ENCODE measurements at regions not wholly inside any gene's neighbourhood (a gene's known extent, or its start where the extent isn't known, plus 50 kb on each side); places are given as distances from the start of the nearest gene placed in this dataset.
"Not testable (repeated sequence)": the region's sequence is repeated elsewhere in the genome, so short reads cannot be mapped to it uniquely, and the experiment has no call there.

DNA sequence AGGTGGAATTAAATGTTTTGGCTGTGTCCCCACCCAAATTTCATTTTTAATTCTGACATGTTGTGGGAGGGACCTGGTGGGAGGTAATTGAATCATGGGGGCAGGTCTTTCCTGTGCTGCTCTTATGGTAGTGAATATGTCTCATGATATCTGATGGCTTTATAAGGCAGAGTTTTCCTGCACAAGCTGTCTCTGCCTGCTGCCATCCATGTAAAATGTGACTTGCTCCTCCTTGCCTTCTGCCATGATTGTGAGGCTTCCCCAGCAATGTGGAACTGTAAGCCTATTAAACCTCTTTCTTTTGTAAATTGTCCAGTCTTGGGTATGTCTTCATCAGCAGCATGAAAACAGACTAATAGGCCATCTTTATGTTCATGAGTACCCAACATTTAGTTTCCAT, 172.2 kb downstream of the ETV1 start:
- H3K27me3 ChIP-seq (ENCODE audit: control insufficient read depth in 1 of 2, insufficient read depth in 2 of 2, low read length in 2 of 2); H3K9ac ChIP-seq (ENCODE audit: low read length in 2 of 2); H3K4me1 ChIP-seq (ENCODE audit: control insufficient read depth, insufficient read depth, low read length); H3K36me3 ChIP-seq (ENCODE audit: control insufficient read depth in 2 of 2, insufficient read depth in 2 of 2, low read length in 2 of 2); H3K4me3 ChIP-seq (ENCODE audit: low read length in 2 of 2); H3K9me3 ChIP-seq (ENCODE audit: control insufficient read depth in 2 of 2, low read length in 2 of 2); H3K27ac ChIP-seq (ENCODE audit: low read length): not testable (repeated sequence)

- Histone ChIP-seq H3K4me3 (ENCODE audit: low read length in 2 of 2) (no peak overlapping the region), H3K4me1 (ENCODE audit: control insufficient read depth, insufficient read depth, low read length) (no peaks in the 10 kb centered on the region)
Observed at GRCh38 chr7:13821152-13821787, 168.2 kb downstream of the ETV1 start.

GRCh38 chr7:13822678-13823077, 166.8 kb downstream of the ETV1 start:
- Histone ChIP-seq H3K27me3 (ENCODE audit: control insufficient read depth in 1 of 2, insufficient read depth in 2 of 2, low read length in 2 of 2) (no peaks in the 10 kb centered on the region), H3K9ac (ENCODE audit: low read length in 2 of 2) (no peak overlapping the region), H3K4me3 (ENCODE audit: low read length in 2 of 2) (no peak overlapping the region)

More at GRCh38 chr7:13821152-13821787, 168.2 kb downstream of the ETV1 start:
- H3K9ac ChIP-seq (ENCODE audit: low read length in 2 of 2), result no peak overlapping the region
- no peak overlapping the region for H3K27ac ChIP-seq (ENCODE audit: low read length)
- H3K9me3 ChIP-seq (ENCODE audit: control insufficient read depth in 2 of 2, low read length in 2 of 2), result no peaks in the 10 kb centered on the region
- no peaks in the 10 kb centered on the region for H3K36me3 ChIP-seq (ENCODE audit: control insufficient read depth in 2 of 2, insufficient read depth in 2 of 2, low read length in 2 of 2)
- no peaks in the 10 kb centered on the region for H3K27me3 ChIP-seq (ENCODE audit: control insufficient read depth in 1 of 2, insufficient read depth in 2 of 2, low read length in 2 of 2)

DNA sequence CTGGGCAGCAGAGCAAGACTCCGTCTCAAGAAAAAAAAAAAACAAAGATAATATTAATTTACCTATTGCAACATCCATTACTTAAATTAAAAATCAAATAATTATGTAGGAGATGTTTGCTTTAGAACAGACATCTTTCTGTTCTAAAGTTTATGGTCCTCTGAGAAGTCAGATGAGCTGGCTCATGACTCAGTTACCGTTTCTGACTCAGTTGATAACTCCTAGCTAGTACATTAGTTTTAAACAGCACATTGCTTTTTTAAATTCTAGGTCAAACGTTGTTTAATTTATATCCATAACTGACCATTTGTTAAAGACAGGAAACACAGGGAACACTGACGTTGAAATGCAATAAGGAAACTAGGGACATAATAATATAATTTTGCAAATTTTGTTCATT, 162.7 kb downstream of the ETV1 start:
- no peak overlapping the region for H3K9ac ChIP-seq (ENCODE audit: low read length in 2 of 2)
- no peaks in the 10 kb centered on the region for H3K36me3 ChIP-seq (ENCODE audit: control insufficient read depth in 2 of 2, insufficient read depth in 2 of 2, low read length in 2 of 2)
- H3K9me3 ChIP-seq (ENCODE audit: control insufficient read depth in 2 of 2, low read length in 2 of 2), result no peaks in the 10 kb centered on the region
- H3K27me3 ChIP-seq (ENCODE audit: control insufficient read depth in 1 of 2, insufficient read depth in 2 of 2, low read length in 2 of 2), result no peaks in the 10 kb centered on the region
- H3K4me1 ChIP-seq (ENCODE audit: control insufficient read depth, insufficient read depth, low read length), result no peaks in the 10 kb centered on the region
- H3K4me3 ChIP-seq (ENCODE audit: low read length in 2 of 2), result no peak overlapping the region
- H3K27ac ChIP-seq (ENCODE audit: low read length), result no peak overlapping the region

More at GRCh38 chr7:13822678-13823077, 166.8 kb downstream of the ETV1 start:
- Histone ChIP-seq H3K36me3 (ENCODE audit: control insufficient read depth in 2 of 2, insufficient read depth in 2 of 2, low read length in 2 of 2) (no peaks in the 10 kb centered on the region), H3K27ac (ENCODE audit: low read length) (no peak overlapping the region), H3K9me3 (ENCODE audit: control insufficient read depth in 2 of 2, low read length in 2 of 2) (no peaks in the 10 kb centered on the region), H3K4me1 (ENCODE audit: control insufficient read depth, insufficient read depth, low read length) (no peaks in the 10 kb centered on the region)

DNA sequence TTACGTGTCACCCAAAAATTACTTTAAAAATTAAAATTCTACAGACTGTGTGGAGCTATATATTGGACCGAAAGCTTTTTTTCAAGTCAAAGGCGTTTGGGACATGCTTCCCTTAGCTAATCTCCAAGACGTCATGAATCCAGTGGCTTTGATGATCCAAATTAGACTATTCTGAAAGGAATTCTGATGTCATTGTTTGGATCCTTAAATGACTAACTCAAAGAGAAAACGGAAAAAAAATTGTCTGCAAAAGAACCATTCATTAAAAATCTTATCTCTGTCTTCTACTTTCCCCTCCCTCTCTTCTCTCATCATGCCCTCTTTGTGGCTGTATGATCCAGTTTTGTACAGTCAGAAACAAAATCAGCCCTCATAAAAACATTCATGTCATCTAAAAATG, 161.8 kb downstream of the ETV1 start:
- no peak overlapping the region for H3K27ac ChIP-seq (ENCODE audit: low read length)
- H3K27me3 ChIP-seq (ENCODE audit: control insufficient read depth in 1 of 2, insufficient read depth in 2 of 2, low read length in 2 of 2), result no peaks in the 10 kb centered on the region
- no peak overlapping the region for H3K9ac ChIP-seq (ENCODE audit: low read length in 2 of 2)
- no peaks in the 10 kb centered on the region for H3K9me3 ChIP-seq (ENCODE audit: control insufficient read depth in 2 of 2, low read length in 2 of 2)
- no peak overlapping the region for H3K4me3 ChIP-seq (ENCODE audit: low read length in 2 of 2)
- no peaks in the 10 kb centered on the region for H3K4me1 ChIP-seq (ENCODE audit: control insufficient read depth, insufficient read depth, low read length)
- no peaks in the 10 kb centered on the region for H3K36me3 ChIP-seq (ENCODE audit: control insufficient read depth in 2 of 2, insufficient read depth in 2 of 2, low read length in 2 of 2)

- Histone ChIP-seq H3K4me1 (ENCODE audit: control insufficient read depth, insufficient read depth, low read length) (peaks cover 1% of the 10 kb centered on the region), H3K9me3 (ENCODE audit: control insufficient read depth in 2 of 2, low read length in 2 of 2) (no peaks in the 10 kb centered on the region), H3K36me3 (ENCODE audit: control insufficient read depth in 2 of 2, insufficient read depth in 2 of 2, low read length in 2 of 2) (no peaks in the 10 kb centered on the region), H3K27ac (ENCODE audit: low read length) (no peak overlapping the region), H3K27me3 (ENCODE audit: control insufficient read depth in 1 of 2, insufficient read depth in 2 of 2, low read length in 2 of 2) (no peaks in the 10 kb centered on the region), H3K4me3 (ENCODE audit: low read length in 2 of 2) (no peak overlapping the region), H3K9ac (ENCODE audit: low read length in 2 of 2) (no peak overlapping the region)
Observed at GRCh38 chr7:13829231-13829630, 160.2 kb downstream of the ETV1 start.

DNA sequence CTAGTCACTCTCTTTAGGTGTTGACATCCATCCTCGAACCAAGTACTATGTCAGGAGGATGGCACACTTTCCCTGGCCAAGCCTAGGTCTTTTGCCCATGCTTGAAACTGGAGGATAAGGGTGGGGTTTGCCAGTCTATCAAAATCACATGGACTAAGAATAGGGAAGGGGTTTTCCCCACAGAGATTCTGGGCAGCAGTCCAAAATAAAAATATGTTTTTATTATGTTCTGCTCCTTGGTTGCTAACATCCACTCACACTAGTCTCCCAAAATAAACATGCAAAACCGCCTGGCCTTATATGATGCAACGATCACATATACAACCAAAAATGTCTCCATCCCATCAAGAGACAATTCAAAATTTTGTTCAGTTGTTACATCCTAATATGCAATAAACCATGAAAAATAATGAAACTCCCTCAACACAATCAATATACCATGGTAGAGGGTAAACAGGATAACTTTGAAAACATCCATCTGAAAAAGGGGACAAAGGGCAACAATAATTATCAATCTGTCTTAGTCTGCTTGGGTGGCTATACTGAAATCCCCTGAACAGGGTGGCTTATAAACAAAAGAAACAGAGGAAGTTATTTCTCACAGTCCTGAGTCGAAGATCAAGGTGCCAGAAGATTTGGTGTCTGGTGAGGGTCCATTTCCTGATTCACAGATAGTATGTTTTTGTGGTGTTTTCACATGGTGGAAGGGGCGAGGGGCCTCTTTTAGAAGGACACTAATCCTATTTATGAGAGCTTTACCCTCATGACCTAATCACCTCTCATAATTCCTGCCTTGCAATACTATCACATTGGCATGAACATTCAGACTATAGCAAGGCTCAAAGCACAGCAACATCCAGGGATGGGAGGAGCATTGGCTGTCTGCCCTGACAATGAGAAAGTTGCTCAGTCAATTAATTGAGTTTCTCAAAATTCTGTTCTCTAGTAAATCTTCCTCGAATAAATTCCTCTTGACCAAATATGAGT, 159.3 kb downstream of the ETV1 start:
- Histone ChIP-seq H3K36me3 (ENCODE audit: control insufficient read depth in 2 of 2, insufficient read depth in 2 of 2, low read length in 2 of 2) (no peaks in the 10 kb centered on the region), H3K9me3 (ENCODE audit: control insufficient read depth in 2 of 2, low read length in 2 of 2) (no peaks in the 10 kb centered on the region), H3K4me1 (ENCODE audit: control insufficient read depth, insufficient read depth, low read length) (peaks cover 4% of the 10 kb centered on the region), H3K9ac (ENCODE audit: low read length in 2 of 2) (no peak overlapping the region), H3K27me3 (ENCODE audit: control insufficient read depth in 1 of 2, insufficient read depth in 2 of 2, low read length in 2 of 2) (no peaks in the 10 kb centered on the region), H3K4me3 (ENCODE audit: low read length in 2 of 2) (no peak overlapping the region), H3K27ac (ENCODE audit: low read length) (no peak overlapping the region)

DNA sequence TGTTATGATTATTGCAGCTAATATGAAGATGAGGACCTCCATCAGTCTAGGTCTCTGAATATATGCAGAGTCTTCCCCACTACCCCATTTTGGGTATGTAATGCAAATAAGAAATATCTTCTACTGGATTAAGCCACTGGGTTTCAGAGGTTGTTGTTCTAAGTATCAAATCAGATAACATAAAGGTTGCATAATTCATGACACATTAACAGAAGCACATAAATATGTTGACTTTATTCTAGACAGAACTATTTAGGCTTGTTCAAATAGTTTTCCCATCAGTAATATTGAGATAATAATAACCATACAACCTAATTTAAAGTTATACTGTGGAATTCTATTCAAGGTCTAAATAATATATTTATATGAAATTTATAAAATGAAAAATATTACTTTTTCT, 157.1 kb downstream of the ETV1 start:
- H3K9ac ChIP-seq (ENCODE audit: low read length in 2 of 2), result no peak overlapping the region
- H3K4me3 ChIP-seq (ENCODE audit: low read length in 2 of 2), result no peak overlapping the region
- no peaks in the 10 kb centered on the region for H3K9me3 ChIP-seq (ENCODE audit: control insufficient read depth in 2 of 2, low read length in 2 of 2)
- peaks cover 4% of the 10 kb centered on the region for H3K4me1 ChIP-seq (ENCODE audit: control insufficient read depth, insufficient read depth, low read length)
- H3K27ac ChIP-seq (ENCODE audit: low read length), result no peak overlapping the region
- H3K27me3 ChIP-seq (ENCODE audit: control insufficient read depth in 1 of 2, insufficient read depth in 2 of 2, low read length in 2 of 2), result no peaks in the 10 kb centered on the region
- no peaks in the 10 kb centered on the region for H3K36me3 ChIP-seq (ENCODE audit: control insufficient read depth in 2 of 2, insufficient read depth in 2 of 2, low read length in 2 of 2)

GRCh38 chr7:13834328-13834761, 155.1 kb downstream of the ETV1 start:
- H3K36me3 ChIP-seq (ENCODE audit: control insufficient read depth in 2 of 2, insufficient read depth in 2 of 2, low read length in 2 of 2), result no peaks in the 10 kb centered on the region
- no peak overlapping the region for H3K27ac ChIP-seq (ENCODE audit: low read length)
- no peak overlapping the region for H3K9ac ChIP-seq (ENCODE audit: low read length in 2 of 2)
- no peaks in the 10 kb centered on the region for H3K9me3 ChIP-seq (ENCODE audit: control insufficient read depth in 2 of 2, low read length in 2 of 2)
- peak overlapping the region in 1 of 2 donors; percentile 47 for H3K4me3 ChIP-seq (ENCODE audit: low read length in 2 of 2)
- no peaks in the 10 kb centered on the region for H3K27me3 ChIP-seq (ENCODE audit: control insufficient read depth in 1 of 2, insufficient read depth in 2 of 2, low read length in 2 of 2)
- peaks cover 4% of the 10 kb centered on the region for H3K4me1 ChIP-seq (ENCODE audit: control insufficient read depth, insufficient read depth, low read length)

DNA sequence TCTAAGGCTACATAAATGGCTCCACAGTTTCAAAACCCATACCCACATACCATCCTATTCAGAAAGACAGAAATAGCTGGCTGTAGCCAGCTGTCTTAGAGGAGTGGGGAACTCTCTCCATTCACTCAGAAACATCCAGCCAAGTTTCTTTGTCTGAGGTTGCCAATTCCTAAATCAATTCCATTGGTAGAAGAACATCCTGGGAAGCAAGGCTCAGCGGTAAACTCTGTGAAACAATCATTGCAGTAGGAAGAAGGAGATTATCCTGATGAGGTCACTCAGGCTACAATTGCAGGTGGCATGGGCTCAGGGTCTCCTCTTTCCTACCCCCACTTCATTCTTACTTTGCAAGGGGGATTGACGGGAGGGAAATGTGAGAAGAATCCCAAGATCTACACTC, 154.0 kb downstream of the ETV1 start:
- H3K36me3 ChIP-seq (ENCODE audit: control insufficient read depth in 2 of 2, insufficient read depth in 2 of 2, low read length in 2 of 2), result no peaks in the 10 kb centered on the region
- peaks cover 4% of the 10 kb centered on the region for H3K4me1 ChIP-seq (ENCODE audit: control insufficient read depth, insufficient read depth, low read length)
- H3K9ac ChIP-seq (ENCODE audit: low read length in 2 of 2), result no peak overlapping the region
- H3K27ac ChIP-seq (ENCODE audit: low read length), result no peak overlapping the region
- no peaks in the 10 kb centered on the region for H3K9me3 ChIP-seq (ENCODE audit: control insufficient read depth in 2 of 2, low read length in 2 of 2)
- no peak overlapping the region for H3K4me3 ChIP-seq (ENCODE audit: low read length in 2 of 2)
- no peaks in the 10 kb centered on the region for H3K27me3 ChIP-seq (ENCODE audit: control insufficient read depth in 1 of 2, insufficient read depth in 2 of 2, low read length in 2 of 2)

DNA sequence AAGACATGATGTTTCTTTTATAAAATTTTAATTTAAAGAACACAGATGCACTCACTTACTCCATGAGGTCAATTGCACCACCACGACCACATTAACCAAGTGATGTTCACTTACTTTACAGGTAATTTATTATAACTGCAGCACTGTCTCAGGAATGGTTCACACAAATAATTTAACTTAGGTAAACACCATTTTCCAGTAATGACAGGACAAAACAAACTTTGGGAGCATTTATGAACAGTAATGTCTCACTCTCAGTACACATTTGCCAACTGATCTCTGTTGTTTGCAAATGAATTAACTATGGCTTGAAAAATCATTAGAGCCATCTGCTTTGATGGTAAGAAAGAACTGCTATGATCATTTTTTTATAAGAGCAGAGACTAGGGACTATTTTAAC, 150.4 kb downstream of the ETV1 start:
- no peak overlapping the region for H3K4me3 ChIP-seq (ENCODE audit: low read length in 2 of 2)
- H3K36me3 ChIP-seq (ENCODE audit: control insufficient read depth in 2 of 2, insufficient read depth in 2 of 2, low read length in 2 of 2), result no peaks in the 10 kb centered on the region
- H3K9ac ChIP-seq (ENCODE audit: low read length in 2 of 2), result no peak overlapping the region
- H3K4me1 ChIP-seq (ENCODE audit: control insufficient read depth, insufficient read depth, low read length), result peaks cover 4% of the 10 kb centered on the region
- no peaks in the 10 kb centered on the region for H3K27me3 ChIP-seq (ENCODE audit: control insufficient read depth in 1 of 2, insufficient read depth in 2 of 2, low read length in 2 of 2)
- no peaks in the 10 kb centered on the region for H3K9me3 ChIP-seq (ENCODE audit: control insufficient read depth in 2 of 2, low read length in 2 of 2)
- no peak overlapping the region for H3K27ac ChIP-seq (ENCODE audit: low read length)

All from stomach smooth muscle (tissue), 2 donors.